ENCODE measurements at regions not wholly inside any gene's neighbourhood (a gene's known extent, or its start where the extent isn't known, plus 50 kb on each side); places are given as distances from the start of the nearest gene placed in this dataset.

DNA sequence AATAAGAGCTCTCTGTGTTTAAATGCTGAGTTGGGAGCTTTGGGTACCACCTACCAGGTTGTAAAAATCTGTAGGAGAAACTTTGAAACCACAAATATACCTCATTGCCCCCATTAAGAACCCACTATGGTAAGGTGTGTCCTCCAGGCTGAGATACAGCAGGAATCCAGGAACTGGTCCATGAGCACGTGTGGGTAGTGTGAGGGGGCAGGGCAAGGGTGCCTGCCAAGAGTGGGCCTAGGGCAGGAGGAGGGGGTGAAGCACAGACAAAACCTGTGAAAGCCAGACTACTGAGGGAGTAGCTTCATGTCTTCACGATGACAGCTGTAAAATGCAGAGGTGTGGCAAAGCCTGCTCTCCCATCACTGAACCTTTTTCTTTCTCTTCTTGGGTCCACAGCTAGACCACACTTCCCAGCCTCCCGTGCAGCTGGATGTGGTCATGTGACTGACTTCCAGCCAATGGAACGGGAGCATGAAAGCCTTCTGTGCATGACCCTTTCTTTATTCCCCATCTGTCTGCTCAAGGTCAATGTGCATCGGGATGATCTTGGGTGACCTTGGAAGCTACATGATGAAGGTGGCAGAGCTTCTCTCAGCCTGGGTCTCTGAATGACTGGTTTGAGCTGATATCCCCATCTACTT lies 51.1 kb upstream of the POMGNT2 start:
- DNase-seq (ENCODE audit: low read depth in 2 of 3, low spot score in 2 of 3), result no peak

DNA sequence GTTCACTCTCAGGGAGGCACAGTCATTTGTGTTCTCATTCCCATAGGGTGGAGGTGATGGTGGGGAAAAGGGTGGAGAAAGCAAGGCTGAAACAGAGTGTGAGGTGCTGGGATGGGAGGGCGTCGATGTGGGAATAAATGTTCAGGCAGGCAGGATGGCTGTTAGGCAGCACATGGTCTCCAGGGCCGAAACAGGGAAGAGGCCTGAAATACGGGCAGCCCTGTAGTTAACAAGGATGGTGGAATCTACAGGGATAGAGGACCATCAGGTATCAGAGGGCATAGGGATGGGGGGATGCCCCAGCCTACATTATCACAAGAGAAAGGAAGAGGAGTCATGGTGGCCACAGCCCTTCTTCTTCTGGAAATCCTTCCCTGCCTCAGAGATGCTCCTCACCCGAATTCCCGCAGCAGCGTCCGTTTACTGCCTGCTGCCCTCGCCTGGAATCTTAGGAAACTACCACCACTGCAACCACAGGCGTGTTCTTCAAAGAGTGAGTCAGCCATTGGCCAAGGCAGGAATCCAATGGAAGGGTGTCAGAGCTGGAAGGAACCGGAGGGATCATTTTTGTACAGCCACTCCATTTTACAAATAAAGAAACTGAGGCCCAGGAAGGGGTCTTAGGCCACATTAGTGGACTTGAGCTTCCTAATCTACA lies 49.7 kb upstream of the POMGNT2 start:
- DNase-seq (ENCODE audit: low read depth in 2 of 3, low spot score in 2 of 3), result no peak
